ENCODE measurements at regions not wholly inside any gene's neighbourhood (a gene's known extent, or its start where the extent isn't known, plus 50 kb on each side); places are given as distances from the start of the nearest gene placed in this dataset.

GRCh38 chr18:60691061-60691460 is 318.5 kb upstream of the MC4R start:
- no peak overlapping the region for H3K4me3 ChIP-seq (ENCODE audit: low read depth, low read length)
- no peak for DNase-seq (ENCODE audit: extremely low spot score)
- no peaks in the 10 kb centered on the region for H3K36me3 ChIP-seq (ENCODE audit: insufficient read depth)
- H3K27ac ChIP-seq (ENCODE audit: low read depth), result no peak overlapping the region
- H3K4me1 ChIP-seq (ENCODE audit: insufficient read depth), result no peaks in the 10 kb centered on the region

- H3K36me3 ChIP-seq (ENCODE audit: insufficient read depth), result no peaks in the 10 kb centered on the region
- no peak for DNase-seq (ENCODE audit: extremely low spot score)
- WGBS, result 81% methylated on average over 5 of the region's 5 CpGs
Measured at GRCh38 chr18:60693426-60693825, 320.9 kb upstream of the MC4R start.

GRCh38 chr18:60698901-60699300 is 326.3 kb upstream of the MC4R start:
- no peak for DNase-seq (ENCODE audit: extremely low spot score)
- Histone ChIP-seq H3K27ac (ENCODE audit: low read depth) (no peak overlapping the region), H3K4me1 (ENCODE audit: insufficient read depth) (no peaks in the 10 kb centered on the region), H3K36me3 (ENCODE audit: insufficient read depth) (no peaks in the 10 kb centered on the region), H3K4me3 (ENCODE audit: low read depth, low read length) (no peak overlapping the region)
- 65% methylated on average over 3 of the region's 3 CpGs for WGBS

More at GRCh38 chr18:60693426-60693825, 320.9 kb upstream of the MC4R start:
- no peak overlapping the region for H3K27ac ChIP-seq (ENCODE audit: low read depth)
- no peaks in the 10 kb centered on the region for H3K4me1 ChIP-seq (ENCODE audit: insufficient read depth)
- no peak overlapping the region for H3K4me3 ChIP-seq (ENCODE audit: low read depth, low read length)

GRCh38 chr18:60722742-60723141 is 350.2 kb upstream of the MC4R start:
- no peak for DNase-seq (ENCODE audit: extremely low spot score)
- no peaks in the 10 kb centered on the region for H3K36me3 ChIP-seq (ENCODE audit: insufficient read depth)
- H3K27ac ChIP-seq (ENCODE audit: low read depth), result no peak overlapping the region
- no peaks in the 10 kb centered on the region for H3K4me1 ChIP-seq (ENCODE audit: insufficient read depth)
- WGBS, result 88% methylated on average over 3 of the region's 3 CpGs
- H3K4me3 ChIP-seq (ENCODE audit: low read depth, low read length), result no peak overlapping the region

- Histone ChIP-seq H3K4me3 (ENCODE audit: low read depth, low read length) (no peak overlapping the region), H3K4me1 (ENCODE audit: insufficient read depth) (no peaks in the 10 kb centered on the region), H3K27ac (ENCODE audit: low read depth) (no peak overlapping the region), H3K36me3 (ENCODE audit: insufficient read depth) (no peaks in the 10 kb centered on the region)
- DNase-seq (ENCODE audit: extremely low spot score), result no peak
- 89% methylated on average over 1 of the region's 1 CpG for WGBS
Measured at GRCh38 chr18:60732143-60732542, 359.6 kb upstream of the MC4R start.

GRCh38 chr18:60739212-60739611 is 366.6 kb upstream of the MC4R start:
- no peak for DNase-seq (ENCODE audit: extremely low spot score)
- Histone ChIP-seq H3K4me1 (ENCODE audit: insufficient read depth) (no peaks in the 10 kb centered on the region), H3K4me3 (ENCODE audit: low read depth, low read length) (no peak overlapping the region), H3K36me3 (ENCODE audit: insufficient read depth) (no peaks in the 10 kb centered on the region), H3K27ac (ENCODE audit: low read depth) (no peak overlapping the region)
- WGBS, result 72% methylated on average over 7 of the region's 7 CpGs

- no peak overlapping the region for H3K4me3 ChIP-seq (ENCODE audit: low read depth, low read length)
- no peak for DNase-seq (ENCODE audit: extremely low spot score)
- WGBS, result 86% methylated on average over 8 of the region's 8 CpGs
- H3K4me1 ChIP-seq (ENCODE audit: insufficient read depth), result no peaks in the 10 kb centered on the region
- H3K36me3 ChIP-seq (ENCODE audit: insufficient read depth), result no peaks in the 10 kb centered on the region
- H3K27ac ChIP-seq (ENCODE audit: low read depth), result no peak overlapping the region
Measured at GRCh38 chr18:60740313-60740712, 367.7 kb upstream of the MC4R start.

- Histone ChIP-seq H3K36me3 (ENCODE audit: insufficient read depth) (no peaks in the 10 kb centered on the region), H3K4me1 (ENCODE audit: insufficient read depth) (no peaks in the 10 kb centered on the region), H3K27ac (ENCODE audit: low read depth) (no peak overlapping the region), H3K4me3 (ENCODE audit: low read depth, low read length) (no peak overlapping the region)
- DNase-seq (ENCODE audit: extremely low spot score), result no peak
Measured at GRCh38 chr18:60746491-60746890, 373.9 kb upstream of the MC4R start.

GRCh38 chr18:60746919-60747318 is 374.3 kb upstream of the MC4R start:
- no peak overlapping the region for H3K4me3 ChIP-seq (ENCODE audit: low read depth, low read length)
- no peaks in the 10 kb centered on the region for H3K36me3 ChIP-seq (ENCODE audit: insufficient read depth)
- DNase-seq (ENCODE audit: extremely low spot score), result no peak
- H3K4me1 ChIP-seq (ENCODE audit: insufficient read depth), result no peaks in the 10 kb centered on the region
- H3K27ac ChIP-seq (ENCODE audit: low read depth), result no peak overlapping the region

GRCh38 chr18:60753753-60754152 is 381.2 kb upstream of the MC4R start:
- H3K36me3 ChIP-seq (ENCODE audit: insufficient read depth), result no peaks in the 10 kb centered on the region
- no peak overlapping the region for H3K27ac ChIP-seq (ENCODE audit: low read depth)
- no peak overlapping the region for H3K4me3 ChIP-seq (ENCODE audit: low read depth, low read length)
- H3K4me1 ChIP-seq (ENCODE audit: insufficient read depth), result no peaks in the 10 kb centered on the region
- WGBS, result 51% methylated on average over 3 of the region's 3 CpGs
- DNase-seq (ENCODE audit: extremely low spot score), result no peak

GRCh38 chr18:60754413-60755009 is 381.9 kb upstream of the MC4R start:
- no peaks in the 10 kb centered on the region for H3K4me1 ChIP-seq (ENCODE audit: insufficient read depth)
- 59% methylated on average over 4 of the region's 4 CpGs for WGBS
- H3K4me3 ChIP-seq (ENCODE audit: low read depth, low read length), result no peak overlapping the region
- no peaks in the 10 kb centered on the region for H3K36me3 ChIP-seq (ENCODE audit: insufficient read depth)
- no peak overlapping the region for H3K27ac ChIP-seq (ENCODE audit: low read depth)
- no peak for DNase-seq (ENCODE audit: extremely low spot score)

- H3K36me3 ChIP-seq (ENCODE audit: insufficient read depth), result no peaks in the 10 kb centered on the region
- H3K27ac ChIP-seq (ENCODE audit: low read depth), result no peak overlapping the region
- no peak overlapping the region for H3K4me3 ChIP-seq (ENCODE audit: low read depth, low read length)
- DNase-seq (ENCODE audit: extremely low spot score), result no peak
- WGBS, result 69% methylated on average over 5 of the region's 5 CpGs
- H3K4me1 ChIP-seq (ENCODE audit: insufficient read depth), result no peaks in the 10 kb centered on the region
Measured at GRCh38 chr18:60755134-60755533, 382.6 kb upstream of the MC4R start.

GRCh38 chr18:60775978-60776377 is 403.4 kb upstream of the MC4R start:
- Histone ChIP-seq H3K4me1 (ENCODE audit: insufficient read depth) (no peaks in the 10 kb centered on the region), H3K4me3 (ENCODE audit: low read depth, low read length) (no peak overlapping the region), H3K27ac (ENCODE audit: low read depth) (no peak overlapping the region), H3K36me3 (ENCODE audit: insufficient read depth) (no peaks in the 10 kb centered on the region)
- DNase-seq (ENCODE audit: extremely low spot score), result no peak
- WGBS, result 96% methylated on average over 1 of the region's 1 CpG

GRCh38 chr18:60784161-60784560 is 411.6 kb upstream of the MC4R start:
- H3K4me3 ChIP-seq (ENCODE audit: low read depth, low read length), result no peak overlapping the region
- DNase-seq (ENCODE audit: extremely low spot score), result no peak
- H3K27ac ChIP-seq (ENCODE audit: low read depth), result no peak overlapping the region
- no peaks in the 10 kb centered on the region for H3K4me1 ChIP-seq (ENCODE audit: insufficient read depth)
- no peaks in the 10 kb centered on the region for H3K36me3 ChIP-seq (ENCODE audit: insufficient read depth)
- WGBS, result 55% methylated on average over 1 of the region's 1 CpG

- no peak for DNase-seq (ENCODE audit: extremely low spot score)
- Histone ChIP-seq H3K4me1 (ENCODE audit: insufficient read depth) (no peaks in the 10 kb centered on the region), H3K36me3 (ENCODE audit: insufficient read depth) (no peaks in the 10 kb centered on the region), H3K27ac (ENCODE audit: low read depth) (no peak overlapping the region), H3K4me3 (ENCODE audit: low read depth, low read length) (no peak overlapping the region)
- 76% methylated on average over 5 of the region's 5 CpGs for WGBS
Measured at GRCh38 chr18:60794802-60795201, 422.2 kb upstream of the MC4R start.
